GM12892 (cell line): ENCODE measurements at regions not wholly inside any gene's neighbourhood (a gene's known extent, or its start where the extent isn't known, plus 50 kb on each side); places are given as distances from the start of the nearest gene placed in this dataset.
"Not testable (repeated sequence)": the region's sequence is repeated elsewhere in the genome, so short reads cannot be mapped to it uniquely, and the experiment has no call there.

Experiments
- DNase-seq: peaks from one replicate; pipeline ENCODE4 v3.0.0; 2011; ENCODE audit not compliant: insufficient read length
- FAIRE-seq: peaks from 2 replicates; lab custom pipeline; 2011; peaks lifted over from hg19 to GRCh38; lab: Jason Lieb, UNC
- POLR2A ChIP-seq: IDR thresholded peaks from 2 replicates; pipeline ENCODE4 v1.6.1; 2011; ENCODE audit warnings: low read depth, low read length, control low read depth
- POLR2AphosphoS5 ChIP-seq: IDR thresholded peaks from 2 replicates; pipeline ENCODE4 v1.6.1; 2011; ENCODE audit warnings: low read depth, low read length, control low read depth
- TAF1 ChIP-seq: IDR thresholded peaks from 2 replicates; pipeline ENCODE4 v1.6.1; 2011; ENCODE audit warnings: low read depth, mild to moderate bottlenecking, control low read depth, low read length, borderline replicate concordance

GRCh38 chr12:115872212-115872611 lies 405.3 kb downstream of the MED13L start:
- FAIRE-seq, result no peak
- TF ChIP-seq POLR2AphosphoS5, result no peak
- TF ChIP-seq POLR2A, result no peak
- no peak for TF ChIP-seq TAF1
- DNase-seq, result no peak

DNA sequence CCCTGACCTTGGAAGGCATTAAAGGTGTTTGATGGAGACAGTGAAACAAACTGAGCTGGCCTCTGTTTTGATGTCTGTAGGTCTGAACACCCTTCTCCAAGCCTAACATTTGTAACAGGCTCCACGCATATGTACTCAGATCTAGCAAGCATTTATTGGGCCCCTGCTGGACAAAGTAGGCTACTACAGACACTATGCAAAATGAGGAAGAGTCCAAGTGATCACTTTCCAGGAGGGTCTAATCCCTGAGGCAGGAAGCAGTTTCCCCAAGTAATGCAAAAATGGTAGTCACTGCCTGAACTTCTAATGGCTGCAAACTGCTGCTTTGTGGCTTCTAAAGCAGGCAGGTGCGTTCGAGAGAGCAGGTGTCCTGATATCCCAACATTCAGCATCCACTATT lies 405.8 kb downstream of the MED13L start:
- TF ChIP-seq TAF1 (no peak), POLR2AphosphoS5 (no peak), POLR2A (no peak)
- FAIRE-seq, result no peak
- peak; percentile 8 for DNase-seq

DNA sequence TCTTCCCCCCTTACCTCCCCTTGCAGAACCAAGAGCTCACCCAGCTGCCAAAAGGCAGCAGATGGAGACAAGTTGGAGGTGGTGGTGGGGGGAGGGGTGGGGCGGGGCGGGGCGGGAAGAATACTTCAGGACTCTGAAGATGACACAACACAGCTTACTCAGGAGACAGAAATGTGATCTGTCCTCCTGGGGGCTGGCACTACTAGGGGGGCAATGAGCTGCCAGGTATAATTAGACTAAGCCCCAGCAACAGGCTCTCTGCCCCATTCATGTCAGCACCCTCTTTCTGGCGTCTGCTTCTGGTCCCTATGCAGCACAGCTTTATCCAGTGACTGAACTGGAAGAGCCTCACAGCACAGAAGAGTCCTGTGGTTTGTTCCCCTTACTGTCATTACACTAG lies 407.0 kb downstream of the MED13L start:
- DNase-seq (no peak), FAIRE-seq (no peak)
- no peak for TF ChIP-seq POLR2AphosphoS5

DNA sequence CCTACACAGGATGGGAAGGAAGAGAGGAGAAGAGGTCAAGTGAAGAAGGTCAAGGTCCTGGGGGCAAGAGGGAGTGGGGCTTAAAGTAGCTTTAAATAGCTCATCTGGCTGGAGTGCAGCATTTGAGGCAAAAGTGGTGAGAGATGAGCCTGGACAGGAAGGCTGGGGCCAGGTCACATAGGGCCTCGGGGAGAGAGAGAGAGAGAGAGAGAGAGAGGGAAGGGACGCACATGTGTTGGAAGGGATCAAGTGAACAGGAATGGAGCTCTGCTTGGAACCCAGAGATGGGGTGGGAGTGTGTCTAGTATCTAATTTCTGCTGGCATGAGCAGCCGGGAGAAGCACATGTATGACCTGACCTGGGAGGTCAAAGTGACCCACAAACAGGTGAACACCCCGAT lies 407.5 kb downstream of the MED13L start:
- DNase-seq (no peak), FAIRE-seq (no peak)
- TF ChIP-seq TAF1 (no peak), POLR2A (no peak), POLR2AphosphoS5 (no peak)

- DNase-seq (no peak), FAIRE-seq (no peak)
- TF ChIP-seq POLR2A, result no peak
- TF ChIP-seq POLR2AphosphoS5, result no peak
- TF ChIP-seq TAF1, result no peak
Observed at GRCh38 chr12:115869604-115870003, 407.9 kb downstream of the MED13L start.

GRCh38 chr12:115868624-115869023 lies 408.9 kb downstream of the MED13L start:
- DNase-seq, result no peak
- no peak for FAIRE-seq

GRCh38 chr12:115867854-115868253 lies 409.6 kb downstream of the MED13L start:
- TF ChIP-seq POLR2A (no peak), POLR2AphosphoS5 (no peak), TAF1 (no peak)
- DNase-seq, result no peak
- no peak for FAIRE-seq

More at GRCh38 chr12:115868624-115869023, 408.9 kb downstream of the MED13L start:
- no peak for TF ChIP-seq TAF1
- no peak for TF ChIP-seq POLR2AphosphoS5
- no peak for TF ChIP-seq POLR2A

DNA sequence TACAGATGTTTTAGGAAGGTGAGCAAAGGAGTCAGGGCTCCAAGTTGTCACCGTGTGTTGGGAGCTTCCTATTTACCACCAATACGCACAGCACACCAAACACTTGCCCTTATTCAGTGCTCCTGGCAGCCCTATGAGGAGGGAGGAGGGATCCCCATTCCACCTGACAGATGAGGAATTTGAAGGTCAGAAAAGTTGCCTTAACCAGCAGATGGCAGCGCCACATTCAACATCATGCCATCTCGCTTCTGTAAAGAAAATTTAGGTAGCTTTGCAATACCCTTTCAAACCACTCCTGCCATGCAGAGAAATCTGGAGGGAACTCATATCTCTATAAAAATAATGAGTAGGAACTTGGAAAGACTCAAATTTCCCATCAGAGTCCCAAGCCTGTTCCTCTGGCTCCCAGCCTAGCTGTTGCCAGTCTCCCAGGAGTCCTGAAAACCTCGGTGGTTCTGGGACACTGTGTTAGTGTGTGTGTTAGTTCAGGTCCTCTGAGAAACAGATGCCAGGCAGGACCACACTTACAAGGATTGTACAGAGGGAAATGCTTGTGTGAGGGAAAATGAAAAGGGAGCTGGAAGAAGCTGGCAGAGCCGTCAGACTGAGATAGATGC lies 410.5 kb downstream of the MED13L start:
- TF ChIP-seq TAF1 (no peak), POLR2AphosphoS5 (no peak), POLR2A (no peak)
- FAIRE-seq, result no peak
- DNase-seq, result no peak

DNA sequence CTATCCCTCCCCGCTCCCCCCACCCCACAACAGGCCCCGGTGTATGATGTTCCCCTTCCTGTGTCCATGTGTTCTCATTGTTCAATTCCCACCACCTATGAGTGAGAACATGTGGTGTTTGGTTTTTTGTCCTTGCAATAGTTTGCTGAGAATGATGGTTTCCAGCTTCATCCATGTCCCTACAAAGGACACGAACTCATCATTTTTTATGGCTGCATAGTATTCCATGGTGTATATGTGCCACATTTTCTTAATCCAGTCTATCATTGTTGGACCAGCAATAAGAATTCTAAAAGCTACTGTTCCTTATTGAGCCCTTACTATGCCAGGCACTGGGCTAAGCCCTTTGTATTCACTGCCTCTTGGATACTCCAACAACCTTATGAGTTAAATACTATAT lies 411.2 kb downstream of the MED13L start:
- FAIRE-seq, DNase-seq: not testable (repeated sequence)

DNA sequence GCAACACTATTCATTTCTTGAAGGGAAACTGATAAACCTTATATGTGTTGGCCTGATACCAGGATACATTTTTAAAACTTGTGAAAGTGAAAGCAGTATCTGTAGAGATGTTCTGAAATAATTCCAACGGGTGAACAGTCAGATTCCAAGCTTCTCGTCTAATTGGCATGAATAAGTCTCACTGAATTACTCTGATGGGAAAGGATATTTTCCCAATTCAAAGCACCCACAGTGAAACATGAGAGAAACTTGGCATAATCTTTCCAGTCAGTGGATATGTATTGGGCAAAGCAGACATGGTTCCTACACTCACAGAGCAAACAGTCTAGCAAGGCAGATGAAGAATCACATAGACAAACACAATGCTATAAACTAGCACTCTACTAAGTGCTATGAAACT lies 413.1 kb downstream of the MED13L start:
- DNase-seq (no peak), FAIRE-seq (no peak)
- TF ChIP-seq POLR2A (no peak), POLR2AphosphoS5 (no peak), TAF1 (no peak)

GRCh38 chr12:115860619-115861018 lies 416.9 kb downstream of the MED13L start:
- DNase-seq (no peak), FAIRE-seq (no peak)
- TF ChIP-seq POLR2AphosphoS5 (no peak), POLR2A (no peak), TAF1 (no peak)

- no peak for DNase-seq
- no peak for FAIRE-seq
- TF ChIP-seq POLR2A (no peak), TAF1 (no peak), POLR2AphosphoS5 (no peak)
Observed at GRCh38 chr12:115859231-115859630, 418.3 kb downstream of the MED13L start.

GRCh38 chr12:115857923-115858322 lies 419.6 kb downstream of the MED13L start:
- TF ChIP-seq POLR2A (no peak), TAF1 (no peak), POLR2AphosphoS5 (no peak)
- FAIRE-seq (no peak), DNase-seq (no peak)
